H9 (cell line): ENCODE measurements at regions not wholly inside any gene's neighbourhood (a gene's known extent, or its start where the extent isn't known, plus 50 kb on each side); places are given as distances from the start of the nearest gene placed in this dataset.

Experiments used
- DNase-seq: peaks from one replicate; pipeline ENCODE4 v3.0.0-alpha.2; 2017
- H2AFZ ChIP-seq: one replicate; pipeline ENCODE4 v1.6.1; 2013; ENCODE audit warnings: mild to moderate bottlenecking, low read length, control low read depth, moderate library complexity
- H2AK5ac ChIP-seq: 2 replicates; pipeline ENCODE4 v1.6.1; 2013; ENCODE audit warnings: low read length, control low read depth, mixed read lengths; ENCODE audit not compliant: insufficient read length
- H2BK120ac ChIP-seq: one replicate; pipeline ENCODE4 v1.6.1; 2013; ENCODE audit warnings: low read depth, mild to moderate bottlenecking, low read length, control low read depth, inconsistent platforms; ENCODE audit not compliant: poor library complexity, severe bottlenecking
- H2BK12ac ChIP-seq: 2 replicates; pipeline ENCODE4 v1.6.1; 2013; ENCODE audit warnings: low read length, control low read depth, mixed read lengths, low read depth; ENCODE audit not compliant: insufficient read length
- H2BK15ac ChIP-seq: 2 replicates; pipeline ENCODE4 v1.6.1; 2013; ENCODE audit warnings: low read depth, low read length, control low read depth
- H2BK20ac ChIP-seq: one replicate; pipeline ENCODE4 v1.6.1; 2013; ENCODE audit warnings: low read depth, mild to moderate bottlenecking, low read length, control low read depth, inconsistent platforms; ENCODE audit not compliant: poor library complexity, severe bottlenecking
- H2BK5ac ChIP-seq: 2 replicates; pipeline ENCODE4 v1.6.1; 2013; ENCODE audit warnings: low read length, control low read depth, mixed read lengths; ENCODE audit not compliant: insufficient read length
- H3K14ac ChIP-seq: 2 replicates; pipeline ENCODE4 v1.6.1; 2013; ENCODE audit warnings: low read length, control low read depth; ENCODE audit not compliant: insufficient read depth
- H3K18ac ChIP-seq: 2 replicates; pipeline ENCODE4 v1.6.1; 2013; ENCODE audit warnings: low read depth, mild to moderate bottlenecking, mixed read lengths, low read length, control low read depth; ENCODE audit not compliant: insufficient read length
- H3K23ac ChIP-seq: 2 replicates; pipeline ENCODE4 v1.6.1; 2013; ENCODE audit warnings: low read length, control low read depth, mixed read lengths, low read depth; ENCODE audit not compliant: insufficient read length
- H3K23me2 ChIP-seq: 2 replicates; pipeline ENCODE4 v1.6.1; 2013; ENCODE audit warnings: low read depth, mild to moderate bottlenecking, mixed read lengths, low read length, control low read depth; ENCODE audit not compliant: insufficient read length, poor library complexity, severe bottlenecking
- H3K27ac ChIP-seq: 2 replicates; pipeline ENCODE4 v1.5.1; 2013; ENCODE audit warnings: low read length, control low read depth, mixed read lengths, low read depth; ENCODE audit not compliant: insufficient read length
- H3K27me3 ChIP-seq: 2 replicates; pipeline ENCODE4 v1.6.1; 2013; ENCODE audit warnings: low read length, control low read depth, inconsistent platforms; ENCODE audit not compliant: insufficient read depth
- H3K4ac ChIP-seq: 2 replicates; pipeline ENCODE4 v1.6.1; 2013; ENCODE audit warnings: low read depth, mild to moderate bottlenecking, control low read depth, inconsistent platforms, low read length, moderate library complexity
- H3K4me1 ChIP-seq: 2 replicates; pipeline ENCODE4 v1.6.1; 2013; ENCODE audit warnings: low read length, control low read depth, inconsistent platforms; ENCODE audit not compliant: insufficient read depth
- H3K4me2 ChIP-seq: 2 replicates; pipeline ENCODE4 v1.6.1; 2013; ENCODE audit warnings: low read length, control low read depth, mixed read lengths; ENCODE audit not compliant: insufficient read length, insufficient read depth
- H3K56ac ChIP-seq: 2 replicates; pipeline ENCODE4 v1.6.1; 2013; ENCODE audit warnings: low read depth, mild to moderate bottlenecking, mixed read lengths, low read length, control low read depth; ENCODE audit not compliant: insufficient read length
- H3K79me1 ChIP-seq: 2 replicates; pipeline ENCODE4 v1.6.1; 2013; ENCODE audit warnings: low read depth, mild to moderate bottlenecking, moderate library complexity, low read length, control low read depth, inconsistent platforms; ENCODE audit not compliant: insufficient read depth, poor library complexity, severe bottlenecking
- H3K79me2 ChIP-seq: 2 replicates; pipeline ENCODE4 v1.6.1; 2013; ENCODE audit warnings: low read length, control low read depth, inconsistent platforms; ENCODE audit not compliant: insufficient read depth
- H3K9ac ChIP-seq: 2 replicates; pipeline ENCODE4 v1.6.1; 2013; ENCODE audit warnings: low read length, control low read depth, mixed read lengths; ENCODE audit not compliant: insufficient read length; ENCODE audit errors: extremely low read depth
- H3K9me3 ChIP-seq: one replicate; pipeline ENCODE4 v1.6.1; 2013; ENCODE audit warnings: low read depth, low read length, inconsistent platforms; ENCODE audit not compliant: control insufficient read depth
- H3T11ph ChIP-seq: one replicate; pipeline ENCODE4 v1.6.1; 2013; ENCODE audit warnings: mild to moderate bottlenecking, low read length, control low read depth, inconsistent platforms
- H4K20me1 ChIP-seq: one replicate; pipeline ENCODE4 v1.6.1; 2013; ENCODE audit not compliant: control insufficient read depth, insufficient read length, insufficient read depth
- H4K5ac ChIP-seq: 2 replicates; pipeline ENCODE4 v1.6.1; 2013; ENCODE audit warnings: low read depth, mild to moderate bottlenecking, mixed read lengths, low read length, control low read depth; ENCODE audit not compliant: insufficient read length
- H4K8ac ChIP-seq: replicated peaks from 2 replicates; pipeline ENCODE4 v1.6.1; 2013; ENCODE audit warnings: low read length, control low read depth, mixed read lengths, low read depth; ENCODE audit not compliant: insufficient read length
- H4K91ac ChIP-seq: 2 replicates; pipeline ENCODE4 v1.6.1; 2013; ENCODE audit warnings: low read depth, mild to moderate bottlenecking, moderate library complexity, mixed read lengths, low read length, control low read depth; ENCODE audit not compliant: insufficient read length
- H3K27ac Mint-ChIP-seq, 3 experiments: 2 replicates in 2 of 3; 3 replicates in 1 of 3; pipeline ENCODE4 v1.8.0; 2020 to 2021; ENCODE audit warnings: mixed read lengths in 3 of 3, mild to moderate bottlenecking in 1 of 3, moderate library complexity in 1 of 3
- H3K27me3 Mint-ChIP-seq: 2 replicates; pipeline ENCODE4 v1.8.0; 2021; ENCODE audit warnings: low read depth, mild to moderate bottlenecking, moderate library complexity, mixed read lengths
- H3K36me3 Mint-ChIP-seq, 3 experiments: 2 replicates in 2 of 3; 3 replicates in 1 of 3; pipeline ENCODE4 v1.8.0; 2020 to 2021; ENCODE audit warnings: low read depth in 3 of 3, mixed read lengths in 3 of 3; ENCODE audit not compliant: insufficient read depth in 1 of 3
- H3K4me1 Mint-ChIP-seq, 2 experiments: 2 replicates each; pipeline ENCODE4 v1.8.0; 2020; ENCODE audit warnings: mixed read lengths in 2 of 2
- H3K4me3 Mint-ChIP-seq, 2 experiments: 2 replicates in 1 of 2; 3 replicates in 1 of 2; pipeline ENCODE4 v1.8.0; 2020 to 2021; ENCODE audit warnings: mild to moderate bottlenecking in 2 of 2, mixed read lengths in 2 of 2, moderate library complexity in 1 of 2
- H3K9me3 Mint-ChIP-seq, 2 experiments: 2 replicates in 1 of 2; 3 replicates in 1 of 2; pipeline ENCODE4 v1.8.0; 2020; ENCODE audit warnings: mild to moderate bottlenecking in 2 of 2, mixed read lengths in 2 of 2, moderate library complexity in 1 of 2
- WGBS: extraction: QIAGEN DNeasy Blood & Tissue Kit; methylation state at CpG from one replicate; pipeline ENCODE4 v1.1.7; 2013; ENCODE audit warnings: missing lambda C conversion rate, low lambda C conversion rate, mixed read lengths; ENCODE audit not compliant: insufficient read length; ENCODE audit errors: extremely low coverage; 5-methylcytosine and 5-hydroxymethylcytosine counted together
- TF ChIP-seq, protein P1 (sequence below): fragments of 200-600 bp; sonication (generic); conservative IDR thresholded peaks from 3 replicates; pipeline ENCODE4 v1.8.0; 2021; ENCODE audit warnings: antibody characterized with exemption, mild to moderate bottlenecking

DNA sequence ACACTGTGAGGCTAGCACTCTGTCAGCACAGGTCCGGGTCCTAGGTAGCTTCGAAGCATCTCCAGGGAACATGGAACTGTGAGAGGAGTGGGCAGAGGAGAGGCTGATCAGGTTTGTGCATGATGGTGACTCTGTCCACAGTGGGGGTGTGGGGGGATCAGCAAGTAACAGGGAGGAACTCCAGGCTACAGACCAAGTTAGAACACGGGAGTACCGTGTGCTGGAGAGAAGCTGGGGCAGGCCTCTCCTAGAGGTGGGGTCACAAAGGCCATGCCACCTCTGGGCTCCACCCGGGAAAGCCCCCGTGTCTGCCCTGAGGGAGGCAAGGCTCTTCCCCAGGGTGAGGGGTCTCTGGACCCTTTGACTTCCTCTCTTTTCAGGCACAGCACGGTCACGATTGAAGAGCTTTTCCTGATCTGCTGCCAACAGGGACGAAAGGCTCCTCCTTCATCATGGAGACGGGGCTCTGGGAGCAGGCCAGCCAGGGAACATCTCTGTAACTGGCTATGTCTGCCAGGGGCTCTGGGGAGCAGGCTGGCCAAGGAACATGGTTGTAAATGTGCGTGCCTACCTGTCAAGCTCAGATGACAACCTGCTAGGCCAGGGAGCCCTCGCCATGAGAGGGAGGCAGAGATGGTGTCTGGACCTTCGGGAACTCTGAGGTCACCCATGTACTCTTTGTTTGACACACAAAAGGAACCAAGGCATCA, 1476.1 kb downstream of the BRD1 start:
- H3K9me3 ChIP-seq, result no peaks in the 10 kb centered on the region
- Mint-ChIP-seq H3K4me1 (peaks cover 8 to 13% of the 10 kb centered on the region in 2 experiments), H3K27ac (no peak overlapping the region), H3K4me3 (no peak overlapping the region), H3K9me3 (no peaks in the 10 kb centered on the region), H3K27me3 (peaks cover 13% of the 10 kb centered on the region), H3K36me3 (no peaks in the 10 kb centered on the region; a peak in 1 of 7 replicates)
- H3K23me2 ChIP-seq, result no peaks in the 10 kb centered on the region
- H3K23ac ChIP-seq, result no peak overlapping the region
- no peak overlapping the region for H2BK12ac ChIP-seq
- H2BK15ac ChIP-seq, result no peak overlapping the region
- H3K56ac ChIP-seq, result no peak overlapping the region
- H3K18ac ChIP-seq, result no peak overlapping the region
- no peaks in the 10 kb centered on the region for H3K27me3 ChIP-seq
- no peak overlapping the region for H2AFZ ChIP-seq
- no peak overlapping the region for H2BK120ac ChIP-seq
- H3K9ac ChIP-seq, result no peak overlapping the region
- no peak overlapping the region for H4K91ac ChIP-seq
- no CpG with 5 or more reads among the region's 13 CpGs for WGBS
- no peak overlapping the region for H3K14ac ChIP-seq
- TF ChIP-seq, protein P1, sequence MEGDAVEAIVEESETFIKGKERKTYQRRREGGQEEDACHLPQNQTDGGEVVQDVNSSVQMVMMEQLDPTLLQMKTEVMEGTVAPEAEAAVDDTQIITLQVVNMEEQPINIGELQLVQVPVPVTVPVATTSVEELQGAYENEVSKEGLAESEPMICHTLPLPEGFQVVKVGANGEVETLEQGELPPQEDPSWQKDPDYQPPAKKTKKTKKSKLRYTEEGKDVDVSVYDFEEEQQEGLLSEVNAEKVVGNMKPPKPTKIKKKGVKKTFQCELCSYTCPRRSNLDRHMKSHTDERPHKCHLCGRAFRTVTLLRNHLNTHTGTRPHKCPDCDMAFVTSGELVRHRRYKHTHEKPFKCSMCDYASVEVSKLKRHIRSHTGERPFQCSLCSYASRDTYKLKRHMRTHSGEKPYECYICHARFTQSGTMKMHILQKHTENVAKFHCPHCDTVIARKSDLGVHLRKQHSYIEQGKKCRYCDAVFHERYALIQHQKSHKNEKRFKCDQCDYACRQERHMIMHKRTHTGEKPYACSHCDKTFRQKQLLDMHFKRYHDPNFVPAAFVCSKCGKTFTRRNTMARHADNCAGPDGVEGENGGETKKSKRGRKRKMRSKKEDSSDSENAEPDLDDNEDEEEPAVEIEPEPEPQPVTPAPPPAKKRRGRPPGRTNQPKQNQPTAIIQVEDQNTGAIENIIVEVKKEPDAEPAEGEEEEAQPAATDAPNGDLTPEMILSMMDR, result no peak
- no peak overlapping the region for H2BK5ac ChIP-seq
- no peak overlapping the region for H2AK5ac ChIP-seq
- no peak overlapping the region for H3K4ac ChIP-seq
- DNase-seq, result no peak
- no peak overlapping the region for H3T11ph ChIP-seq
- no peak overlapping the region for H3K27ac ChIP-seq
- H3K4me2 ChIP-seq, result no peak overlapping the region
- no peaks in the 10 kb centered on the region for H3K79me1 ChIP-seq
- H4K8ac ChIP-seq, result no peak overlapping the region
- no peaks in the 10 kb centered on the region for H3K4me1 ChIP-seq
- no peaks in the 10 kb centered on the region for H3K79me2 ChIP-seq
- H4K5ac ChIP-seq, result no peak overlapping the region
- no peak overlapping the region for H2BK20ac ChIP-seq
- no peaks in the 10 kb centered on the region for H4K20me1 ChIP-seq
